ENCODE measurements at regions not wholly inside any gene's neighbourhood (a gene's known extent, or its start where the extent isn't known, plus 50 kb on each side); places are given as distances from the start of the nearest gene placed in this dataset.

DNA sequence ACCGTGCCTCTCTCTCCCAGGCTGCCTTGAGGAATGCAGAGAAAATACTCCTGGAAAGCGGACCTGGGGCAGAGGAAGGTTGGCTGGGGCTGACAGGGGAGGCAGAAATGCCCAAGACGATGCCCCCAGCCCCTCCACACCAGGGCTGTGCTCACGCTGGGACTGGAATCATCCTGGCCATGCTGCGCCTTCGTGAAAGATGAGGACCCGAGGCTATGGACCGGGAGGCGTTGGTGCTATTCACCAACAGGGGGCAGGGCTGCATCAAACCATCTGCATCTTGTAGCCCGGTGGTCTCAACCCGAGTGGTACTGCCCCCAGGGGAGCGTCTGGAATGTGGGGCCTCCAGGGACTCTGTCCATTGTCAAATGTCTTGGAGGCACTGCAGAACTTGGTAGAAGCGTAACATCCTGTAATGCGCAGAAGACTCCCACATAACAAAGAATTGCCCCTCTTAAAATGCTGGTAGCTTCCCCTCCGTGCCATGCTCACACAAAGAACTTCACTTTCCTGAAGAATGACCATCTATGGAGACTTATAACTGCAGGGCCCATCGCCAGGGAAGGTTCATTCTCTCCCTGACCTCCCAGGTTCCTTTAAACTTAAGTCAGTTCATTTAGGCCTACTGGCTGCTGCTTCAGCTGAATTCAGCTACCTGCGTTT, 251.2 kb downstream of the RRAGC start:
- TF ChIP-seq POLR2A (IDR thresholded peaks at IDR 0.05) = no peak
- TF ChIP-seq, protein P1, sequence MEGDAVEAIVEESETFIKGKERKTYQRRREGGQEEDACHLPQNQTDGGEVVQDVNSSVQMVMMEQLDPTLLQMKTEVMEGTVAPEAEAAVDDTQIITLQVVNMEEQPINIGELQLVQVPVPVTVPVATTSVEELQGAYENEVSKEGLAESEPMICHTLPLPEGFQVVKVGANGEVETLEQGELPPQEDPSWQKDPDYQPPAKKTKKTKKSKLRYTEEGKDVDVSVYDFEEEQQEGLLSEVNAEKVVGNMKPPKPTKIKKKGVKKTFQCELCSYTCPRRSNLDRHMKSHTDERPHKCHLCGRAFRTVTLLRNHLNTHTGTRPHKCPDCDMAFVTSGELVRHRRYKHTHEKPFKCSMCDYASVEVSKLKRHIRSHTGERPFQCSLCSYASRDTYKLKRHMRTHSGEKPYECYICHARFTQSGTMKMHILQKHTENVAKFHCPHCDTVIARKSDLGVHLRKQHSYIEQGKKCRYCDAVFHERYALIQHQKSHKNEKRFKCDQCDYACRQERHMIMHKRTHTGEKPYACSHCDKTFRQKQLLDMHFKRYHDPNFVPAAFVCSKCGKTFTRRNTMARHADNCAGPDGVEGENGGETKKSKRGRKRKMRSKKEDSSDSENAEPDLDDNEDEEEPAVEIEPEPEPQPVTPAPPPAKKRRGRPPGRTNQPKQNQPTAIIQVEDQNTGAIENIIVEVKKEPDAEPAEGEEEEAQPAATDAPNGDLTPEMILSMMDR (IDR thresholded peaks at IDR 0.05) = peak in 3 of 6 experiments; percentile 37 to 41 (median 38)
- peak in 1 of 7 donors; percentile 4 for DNase-seq
- no peaks in the 10 kb centered on the region for H3K36me3 ChIP-seq (replicated peaks in 1 of 2)
- H3K4me3 ChIP-seq = no peak overlapping the region
- H3K27ac ChIP-seq = no peak overlapping the region
- WGBS, 4 donors = 46 to 60% (median 50%) methylated on average over 12 to 17 of the region's 17 CpGs
- H3K4me1 ChIP-seq (replicated peaks in 1 of 2) = no peaks in the 10 kb centered on the region
- intact Hi-C loops (cut with DNase I) = no loop called here
- no peaks in the 10 kb centered on the region for H3K27me3 ChIP-seq
- H3K9me3 ChIP-seq (replicated peaks in 1 of 3) = no peaks in the 10 kb centered on the region

DNA sequence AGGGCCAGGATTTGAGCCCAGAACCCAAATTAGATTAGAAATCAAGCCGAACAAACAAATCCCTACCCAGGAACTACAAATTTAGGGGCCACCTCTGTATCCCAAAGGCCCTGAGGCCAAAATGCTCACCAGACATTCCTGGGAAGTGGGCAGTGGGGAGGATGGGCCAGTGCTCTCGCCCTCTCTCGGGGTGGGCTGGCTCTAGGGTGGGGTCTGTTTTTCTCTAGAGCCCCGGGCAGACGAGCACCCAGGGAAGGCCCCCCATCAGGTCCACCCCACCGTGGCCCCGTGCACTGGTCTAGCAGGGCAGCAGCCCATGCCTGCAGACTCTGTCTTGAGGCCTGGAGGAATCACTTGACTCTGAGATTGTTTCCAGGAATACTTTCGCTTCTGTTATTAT, 252.0 kb downstream of the RRAGC start:
- Histone ChIP-seq H3K27me3 (no peaks in the 10 kb centered on the region), H3K4me3 (no peak overlapping the region), H3K9me3 (replicated peaks in 1 of 3) (no peaks in the 10 kb centered on the region), H3K36me3 (replicated peaks in 1 of 2) (no peaks in the 10 kb centered on the region), H3K27ac (no peak overlapping the region), H3K4me1 (replicated peaks in 1 of 2) (no peaks in the 10 kb centered on the region)
- no peak for DNase-seq
- TF ChIP-seq, protein P1 (IDR thresholded peaks at IDR 0.05) = no peak
- TF ChIP-seq POLR2A (IDR thresholded peaks at IDR 0.05) = no peak
- WGBS, 4 donors = 72 to 85% (median 77%) methylated on average over 4 to 8 of the region's 8 CpGs
- intact Hi-C loops (cut with DNase I) = no loop called here

DNA sequence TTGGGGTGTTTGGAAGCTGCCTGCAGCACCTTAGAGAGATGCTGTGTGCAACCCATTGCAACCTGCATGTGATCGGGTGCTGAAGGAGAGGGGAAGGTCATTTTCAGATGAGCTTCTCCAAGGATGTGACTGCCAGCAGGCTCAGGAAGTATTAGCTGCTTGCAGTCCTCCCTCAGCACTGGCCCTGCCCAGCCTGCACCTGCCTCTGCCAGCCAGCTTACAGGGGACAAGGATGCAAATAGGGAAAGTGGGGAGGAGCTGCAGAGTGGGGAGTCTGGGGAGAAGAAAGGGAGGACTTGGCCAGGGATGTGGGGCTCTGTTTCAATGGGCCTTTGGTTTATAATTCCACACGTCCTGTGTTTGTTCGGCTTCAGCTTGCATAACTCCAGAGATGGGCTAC, 254.5 kb downstream of the RRAGC start:
- no peak overlapping the region for H3K27ac ChIP-seq
- H3K4me1 ChIP-seq (replicated peaks in 1 of 2) = no peaks in the 10 kb centered on the region
- H3K27me3 ChIP-seq = no peaks in the 10 kb centered on the region
- TF ChIP-seq, protein P1 (IDR thresholded peaks at IDR 0.05) = no peak
- TF ChIP-seq POLR2A (IDR thresholded peaks at IDR 0.05) = no peak
- WGBS, 4 donors = 71 to 75% (median 73%) methylated on average over 3 of the region's 3 CpGs
- no peak for DNase-seq
- no peaks in the 10 kb centered on the region for H3K36me3 ChIP-seq (replicated peaks in 1 of 2)
- H3K9me3 ChIP-seq (replicated peaks in 1 of 3) = no peaks in the 10 kb centered on the region
- intact Hi-C loops (cut with DNase I) = no loop called here
- no peak overlapping the region for H3K4me3 ChIP-seq

DNA sequence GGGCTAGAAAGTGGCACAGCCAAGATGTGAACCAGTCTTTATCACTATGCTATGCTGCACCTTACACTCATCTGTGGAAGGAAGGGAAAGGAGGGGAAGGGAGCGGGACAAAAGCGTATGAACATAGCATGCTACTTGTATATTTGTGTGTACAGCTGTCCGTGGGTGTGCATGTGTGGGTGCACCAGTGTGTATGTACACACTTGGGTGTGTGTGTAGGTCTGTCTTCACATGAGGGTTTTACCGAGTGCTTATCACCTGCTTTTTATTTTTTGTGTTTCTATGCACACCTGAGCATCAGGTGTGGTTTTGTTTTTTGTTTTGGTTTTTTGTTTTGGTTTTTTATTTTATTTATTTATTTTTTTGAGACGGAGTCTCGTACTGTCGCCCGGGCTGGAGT, 255.7 kb downstream of the RRAGC start:
- Histone ChIP-seq H3K27ac (no peak overlapping the region), H3K36me3 (replicated peaks in 1 of 2) (no peaks in the 10 kb centered on the region), H3K4me3 (no peak overlapping the region), H3K4me1 (replicated peaks in 1 of 2) (no peaks in the 10 kb centered on the region), H3K9me3 (replicated peaks in 1 of 3) (no peaks in the 10 kb centered on the region), H3K27me3 (no peaks in the 10 kb centered on the region)
- intact Hi-C loops (cut with DNase I) = no loop called here
- WGBS, 4 donors = 79 to 94% (median 86%) methylated on average over 8 of the region's 8 CpGs
- TF ChIP-seq POLR2A (IDR thresholded peaks at IDR 0.05) = no peak
- TF ChIP-seq, protein P1 (IDR thresholded peaks at IDR 0.05) = no peak
- DNase-seq = no peak

Data from adrenal gland (tissue), 9 donors.